Stimulated activated CD4-positive, alpha-beta T cell treated with anti-CD3 and anti-CD28 coated beads, Interleukin-2, amount 100 ng/mL, for 48 hours (primary cell): ENCODE measurements at regions not wholly inside any gene's neighbourhood (a gene's known extent, or its start where the extent isn't known, plus 50 kb on each side); places are given as distances from the start of the nearest gene placed in this dataset.

Experiments used
- DNase-seq, 2 donors: peaks; one replicate each; pipeline ENCODE4 v3.0.0-alpha.2; 2020

GRCh38 chr11:37558619-37559210 lies 960.7 kb upstream of the RAG2 start:
- DNase-seq, result no peak

DNA sequence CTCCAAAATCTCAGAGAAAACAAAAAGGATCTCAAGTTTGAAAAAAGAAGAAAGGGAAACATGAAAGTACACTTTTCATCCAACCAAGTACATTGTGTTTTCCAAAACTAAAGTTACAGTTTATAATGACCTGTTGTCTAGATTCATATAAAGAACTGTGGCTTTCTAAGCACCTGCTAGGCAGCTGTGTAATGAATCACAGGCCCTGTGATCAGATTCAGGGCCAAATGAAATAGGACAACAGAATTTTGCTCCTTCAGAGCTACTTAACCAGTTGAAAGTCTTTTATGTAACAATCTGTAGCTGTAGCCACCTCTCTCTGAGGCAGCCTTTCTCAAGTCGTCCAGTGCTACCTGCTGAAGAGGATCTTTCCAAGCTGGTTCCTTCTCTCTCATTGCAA lies 960.0 kb upstream of the RAG2 start:
- DNase-seq, result no peak

DNA sequence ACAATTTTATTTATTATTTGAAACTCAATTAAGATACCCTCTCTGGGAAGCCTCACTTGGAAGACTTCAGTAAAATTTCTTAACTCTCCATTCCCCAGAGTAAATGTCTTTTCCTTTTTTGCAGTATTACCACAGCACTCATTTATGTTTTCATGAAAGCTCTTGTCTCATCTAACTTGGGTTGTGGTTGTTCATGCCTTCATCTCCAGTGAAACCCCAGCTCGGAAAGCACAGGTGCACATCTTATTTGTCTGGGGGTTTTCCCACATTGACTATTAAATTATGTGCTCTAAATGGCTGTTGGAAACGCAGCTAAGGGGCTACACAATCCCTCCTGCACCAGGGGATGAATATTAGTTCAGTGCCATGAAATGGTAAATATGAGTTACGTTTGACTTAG lies 954.2 kb upstream of the RAG2 start:
- DNase-seq, result no peak

DNA sequence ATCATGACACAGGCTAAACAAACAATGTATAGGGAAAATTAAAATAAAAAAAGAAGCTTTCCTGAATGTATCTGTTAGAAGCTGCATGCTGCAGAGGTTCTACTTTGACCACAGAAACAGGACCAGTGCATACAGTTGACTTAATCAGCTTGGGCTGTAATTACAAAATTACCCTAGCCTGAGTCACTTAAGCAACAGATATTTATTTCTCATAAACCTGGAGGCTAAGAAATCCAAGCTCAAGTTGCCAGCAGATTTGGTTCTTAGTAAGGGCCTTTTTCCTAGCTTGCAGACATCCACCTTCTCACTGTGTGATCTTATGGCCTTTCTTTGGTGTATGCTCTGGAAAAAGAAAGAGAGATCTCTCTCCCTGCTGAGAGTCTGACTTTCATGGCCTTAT lies 946.5 kb upstream of the RAG2 start:
- DNase-seq, result no peak

DNA sequence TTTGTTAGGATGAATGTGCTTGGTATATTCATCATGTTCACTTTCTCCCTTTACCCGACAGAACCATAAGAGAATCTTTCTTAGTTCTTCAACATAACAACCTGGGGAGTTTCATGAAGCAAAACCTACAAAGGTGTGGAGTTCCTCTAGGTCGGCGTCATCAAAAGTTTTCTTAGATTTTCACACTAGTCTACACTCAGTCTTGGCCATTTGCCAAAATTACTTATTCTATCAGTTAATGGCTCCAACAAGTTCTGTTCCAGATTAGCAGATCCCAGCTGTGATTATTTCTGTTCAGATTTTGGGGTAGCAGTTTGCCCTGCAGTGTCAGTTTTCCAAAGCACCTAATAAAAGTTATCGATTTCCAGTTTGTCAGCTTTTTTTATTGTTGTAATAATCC lies 935.8 kb upstream of the RAG2 start:
- no peak for DNase-seq

- DNase-seq, result no peak
These were observed 935.1 kb upstream of the RAG2 start for GRCh38 chr11:37533087-37533486.

GRCh38 chr11:37532271-37532670 lies 934.2 kb upstream of the RAG2 start:
- DNase-seq, result no peak

DNA sequence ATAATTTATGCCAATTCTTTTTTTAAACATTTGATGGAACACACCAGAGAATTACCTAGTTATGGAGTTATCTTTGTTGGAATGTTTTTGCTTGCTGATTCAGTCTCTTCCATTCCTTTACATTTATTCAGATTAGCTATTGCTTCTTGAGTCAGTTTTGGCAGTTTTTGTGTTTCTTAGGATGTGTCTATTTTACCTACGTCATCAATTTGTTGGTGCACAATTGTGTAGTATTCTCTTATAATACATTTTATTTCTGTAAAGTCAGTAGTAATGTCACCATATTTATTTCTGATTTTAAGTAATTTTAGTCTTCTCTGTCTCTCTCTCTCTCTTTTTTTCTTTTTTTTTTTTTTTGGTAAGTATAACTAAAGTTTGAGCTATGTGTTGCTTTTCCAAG lies 929.5 kb upstream of the RAG2 start:
- no peak for DNase-seq

DNA sequence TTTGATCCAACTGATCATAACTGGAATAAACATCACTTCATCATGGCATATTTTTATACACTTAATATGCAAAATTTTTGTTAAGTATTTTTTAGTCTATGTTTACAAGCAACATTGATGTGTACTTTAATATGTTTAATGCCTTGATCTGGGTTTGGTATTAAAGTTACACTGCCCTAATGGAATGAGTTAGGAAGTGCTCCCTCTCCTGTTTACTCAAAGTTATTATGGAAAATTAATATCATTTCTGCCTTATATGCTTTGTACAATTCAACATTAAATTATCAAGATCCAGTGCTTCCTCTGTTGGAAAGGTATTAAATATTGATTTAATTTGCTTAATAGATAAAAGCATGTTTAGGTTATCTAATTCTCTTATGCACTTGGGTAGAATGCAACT lies 927.3 kb upstream of the RAG2 start:
- no peak for DNase-seq

GRCh38 chr11:37519781-37520180 lies 921.7 kb upstream of the RAG2 start:
- no peak for DNase-seq

DNA sequence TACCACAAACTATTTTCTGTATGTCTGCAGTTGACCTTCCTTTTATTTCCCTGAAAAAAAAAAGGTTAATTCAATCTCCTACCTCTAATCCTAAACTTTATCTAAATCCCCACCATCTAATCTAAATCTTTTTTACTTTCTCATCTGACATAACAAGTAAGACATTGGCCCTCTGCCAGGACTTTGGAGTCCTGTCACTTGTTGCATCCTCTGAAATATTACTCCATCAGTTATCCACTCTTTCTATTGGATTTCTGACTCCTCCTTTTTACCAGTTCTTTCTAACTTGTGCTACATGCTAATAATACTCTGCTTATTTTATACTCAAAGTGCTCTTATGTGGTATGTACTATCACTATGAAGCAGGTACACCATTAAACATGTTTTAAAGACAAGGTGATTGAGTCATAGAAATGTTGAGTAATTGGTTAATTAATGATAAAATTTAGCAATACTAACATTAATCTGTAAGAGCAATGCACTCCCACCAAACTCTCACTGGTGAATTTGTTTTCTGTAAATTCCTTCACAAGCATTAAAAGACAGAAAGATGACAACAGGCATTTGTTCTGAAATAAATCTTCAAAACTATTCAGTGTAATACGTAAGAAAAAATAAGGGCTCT lies 914.2 kb upstream of the RAG2 start:
- DNase-seq, result no peak

DNA sequence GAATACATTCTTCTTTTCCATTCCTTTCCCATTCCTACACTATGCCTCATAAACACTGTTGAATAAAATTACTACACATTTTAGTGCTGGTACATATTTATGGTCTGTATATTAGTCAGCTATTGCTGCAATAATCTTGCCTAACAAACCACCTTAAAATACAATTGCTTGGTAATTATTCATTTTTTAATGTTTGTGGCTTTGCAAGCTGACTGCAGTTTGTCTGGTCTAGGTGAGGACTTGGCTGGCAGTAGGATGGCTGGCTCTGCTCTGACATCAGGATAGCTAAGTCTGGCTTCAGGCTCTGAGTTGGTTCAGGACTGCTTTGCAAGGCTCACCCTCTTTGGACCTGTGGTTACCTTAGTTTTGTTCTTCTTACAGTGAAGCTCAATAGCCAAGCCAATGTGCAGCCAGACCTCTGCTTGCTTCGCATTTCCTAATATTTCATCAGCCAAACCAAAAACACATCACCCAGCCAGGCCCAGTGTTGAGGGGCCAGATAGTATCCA lies 913.4 kb upstream of the RAG2 start:
- no peak for DNase-seq

DNA sequence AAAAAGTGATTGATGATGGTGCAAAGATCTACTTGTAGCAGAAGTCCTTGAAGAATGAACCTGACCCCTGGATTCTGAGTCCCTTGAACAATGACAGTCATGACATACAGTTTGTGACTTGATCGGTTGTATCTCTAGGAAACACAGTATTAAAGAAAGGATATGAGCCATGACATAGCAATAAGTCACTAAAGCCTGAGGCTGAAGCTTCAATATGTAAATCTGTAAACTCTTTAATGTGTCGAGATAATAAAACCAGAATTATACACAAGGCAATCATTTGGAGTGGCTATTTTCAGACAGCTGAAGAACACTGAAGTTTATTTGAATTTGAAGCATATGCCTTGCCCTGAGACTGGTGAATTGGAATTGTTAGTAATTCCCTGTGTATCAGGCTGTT lies 911.5 kb upstream of the RAG2 start:
- DNase-seq, result no peak

- no peak for DNase-seq
These were observed 908.5 kb upstream of the RAG2 start for GRCh38 chr11:37506531-37506930.

- DNase-seq, result no peak
These were observed 907.4 kb upstream of the RAG2 start for GRCh38 chr11:37505406-37505805.

GRCh38 chr11:37504921-37505320 lies 906.9 kb upstream of the RAG2 start:
- DNase-seq, result no peak

DNA sequence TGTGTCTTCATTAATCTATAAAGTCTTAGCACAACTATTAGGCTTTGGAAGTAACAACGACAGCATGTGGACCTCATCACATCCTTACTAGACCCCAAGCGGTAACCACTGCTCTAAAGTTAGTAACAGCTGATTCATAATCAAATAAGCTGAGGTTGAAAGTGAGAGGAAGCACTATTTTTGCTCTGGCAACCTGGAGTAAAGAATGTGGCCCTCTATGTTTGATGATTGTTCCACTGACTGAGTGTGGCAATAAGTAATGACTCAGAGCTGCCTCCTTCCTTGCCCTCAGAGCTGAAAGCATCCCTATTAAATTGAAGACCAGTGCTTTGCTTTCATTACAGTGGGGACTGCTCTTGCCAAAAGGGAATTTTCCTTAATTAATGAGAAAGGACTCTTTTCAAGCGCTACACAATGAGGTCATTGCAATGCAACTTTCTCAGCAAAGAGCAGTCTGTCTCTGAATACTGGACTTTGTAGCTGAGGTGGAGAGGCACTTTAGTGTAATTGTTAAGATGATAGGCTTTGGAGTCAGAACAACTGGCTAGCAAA lies 906.1 kb upstream of the RAG2 start:
- no peak for DNase-seq

GRCh38 chr11:37503411-37504059 lies 905.5 kb upstream of the RAG2 start:
- DNase-seq, result no peak

DNA sequence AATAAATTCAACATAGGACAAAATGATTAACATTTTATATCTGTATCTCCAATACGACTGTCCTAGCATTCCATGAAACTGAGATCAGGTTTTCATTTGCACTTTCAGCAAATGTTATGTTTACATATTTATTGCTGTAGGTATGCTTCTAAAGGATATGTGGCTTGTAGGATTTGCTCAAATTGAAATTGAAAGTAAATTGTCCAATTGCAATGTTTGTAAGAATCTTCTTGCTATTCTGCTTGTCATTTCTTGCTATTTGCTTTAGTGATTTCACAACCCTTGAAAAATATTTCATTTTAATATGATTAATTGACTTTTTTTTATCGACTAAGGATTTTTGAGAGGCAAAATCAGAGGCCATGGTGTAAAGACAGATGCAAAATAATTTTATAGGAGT lies 904.2 kb upstream of the RAG2 start:
- no peak for DNase-seq

DNA sequence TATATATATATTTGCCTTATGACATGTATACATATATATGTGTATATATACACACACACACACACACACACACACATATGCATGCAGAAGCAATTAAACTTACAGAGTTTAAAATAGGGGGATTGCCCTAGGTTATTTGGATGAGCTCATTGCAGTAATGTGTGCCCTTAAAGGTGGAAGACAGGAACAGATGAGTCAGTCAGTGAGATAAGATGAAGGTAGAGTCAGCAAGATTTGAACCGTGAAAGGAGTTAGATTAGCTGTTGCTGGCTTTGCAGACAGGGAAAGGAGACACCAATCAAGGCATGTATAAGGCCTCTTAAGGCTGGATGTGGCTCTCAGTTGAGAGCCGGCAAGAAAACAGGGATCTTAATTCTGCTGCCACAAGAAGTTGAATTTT lies 902.4 kb upstream of the RAG2 start:
- DNase-seq, result no peak

- DNase-seq, result no peak
These were observed 899.3 kb upstream of the RAG2 start for GRCh38 chr11:37497326-37497725.

GRCh38 chr11:37496201-37496600 lies 898.2 kb upstream of the RAG2 start:
- DNase-seq, result no peak

DNA sequence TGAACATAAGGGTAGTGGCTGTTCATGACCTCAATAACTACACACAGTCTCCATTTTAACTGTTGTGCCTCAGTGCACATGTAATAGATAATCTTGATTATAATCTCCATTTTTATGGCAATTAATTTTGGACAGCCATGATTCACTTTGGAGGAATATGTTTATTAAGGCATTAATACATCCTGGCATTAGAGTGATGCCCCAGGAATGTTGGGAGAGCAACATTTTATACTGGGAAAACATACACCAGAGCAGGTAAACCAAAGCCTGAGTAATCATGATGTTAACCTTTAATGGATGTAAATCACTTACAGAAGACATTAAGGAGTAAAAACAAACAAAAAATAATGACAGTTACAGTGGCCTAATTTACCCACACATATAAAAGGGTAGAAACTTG lies 886.3 kb upstream of the RAG2 start:
- no peak for DNase-seq

DNA sequence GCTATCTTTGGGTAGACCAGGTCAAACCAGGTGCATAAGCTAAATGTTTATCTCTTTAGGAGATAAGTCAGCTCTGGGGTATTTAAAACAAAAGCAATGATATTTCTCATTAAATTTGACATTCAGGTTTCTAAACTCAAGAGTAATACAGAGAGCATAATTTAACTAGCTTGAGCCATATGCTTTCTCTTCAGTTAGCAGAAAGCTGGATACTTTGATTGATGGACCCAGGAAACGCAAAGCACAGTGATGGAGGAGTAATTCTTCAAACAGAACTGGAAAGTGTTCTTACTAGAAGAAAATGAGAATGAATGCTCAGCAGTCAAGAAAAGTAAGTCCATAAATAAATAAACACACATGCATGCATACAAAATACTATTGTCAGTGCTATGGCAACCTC lies 885.7 kb upstream of the RAG2 start:
- no peak for DNase-seq
